Activated CD8-positive, alpha-beta T cell treated with anti-CD3 and anti-CD28 coated beads for 36 hours (primary cell): ENCODE measurements at regions not wholly inside any gene's neighbourhood (a gene's known extent, or its start where the extent isn't known, plus 50 kb on each side); places are given as distances from the start of the nearest gene placed in this dataset.
"Not testable (repeated sequence)": the region's sequence is repeated elsewhere in the genome, so short reads cannot be mapped to it uniquely, and the experiment has no call there.

Source experiments
- ATAC-seq: fragments of 200-7000 bp; cut with Tn5 transposase; one replicate; pipeline ENCODE4 v1.10.0; 2021; ENCODE audit warnings: mild to moderate bottlenecking, moderate library complexity
- CTCF ChIA-PET: fragments of 350-600 bp; sonication (Branson Sonifier 250); formaldehyde crosslinking; loops from one replicate; lab custom pipeline; 2021; ENCODE audit warnings: antibody characterized with exemption; lab: Charles Lee
- POLR2A ChIA-PET: fragments of 350-600 bp; sonication (Branson Sonifier 250); formaldehyde crosslinking; loops from one replicate; lab custom pipeline; 2021; ENCODE audit warnings: antibody characterized with exemption; lab: Charles Lee
- DNase-seq: peaks from one replicate; pipeline ENCODE4 v3.0.0-alpha.2; 2020
- H3K27ac Mint-ChIP-seq: one replicate; pipeline ENCODE4 v1.8.0; 2021; ENCODE audit warnings: mild to moderate bottlenecking, mixed read lengths
- H3K27me3 Mint-ChIP-seq: one replicate; pipeline ENCODE4 v1.8.0; 2021; ENCODE audit warnings: mixed read lengths
- H3K36me3 Mint-ChIP-seq: one replicate; pipeline ENCODE4 v1.8.0; 2021; ENCODE audit warnings: low read depth, mixed read lengths
- H3K4me1 Mint-ChIP-seq: one replicate; pipeline ENCODE4 v1.8.0; 2021; ENCODE audit warnings: low read depth, mixed read lengths
- H3K4me3 Mint-ChIP-seq: one replicate; pipeline ENCODE4 v1.8.0; 2021; ENCODE audit warnings: mild to moderate bottlenecking, moderate library complexity, mixed read lengths
- H3K9me3 Mint-ChIP-seq: one replicate; pipeline ENCODE4 v1.8.0; 2021; ENCODE audit warnings: mixed read lengths
- intact Hi-C: fragments of 100-400 bp; cut with micrococcal nuclease; formaldehyde crosslinking; loops from one replicate; pipeline ENCODE4 v1.10.0; 2022
- TF ChIP-seq, protein P1 (sequence below): fragments of 200-600 bp; IDR thresholded peaks from one replicate; pipeline ENCODE4 v1.8.0; 2022; ENCODE audit warnings: antibody characterized with exemption, mild to moderate bottlenecking

GRCh38 chrX:112197840-112198239 lies 115.3 kb upstream of the TRPC5 start:
- intact Hi-C loops, result no loop called here

GRCh38 chrX:112190646-112191045 lies 108.1 kb upstream of the TRPC5 start:
- POLR2A ChIA-PET, result no interaction called here
- no peaks in the 10 kb centered on the region for H3K36me3 Mint-ChIP-seq
- H3K9me3 Mint-ChIP-seq, result no peaks in the 10 kb centered on the region
- H3K27me3 Mint-ChIP-seq, result no peaks in the 10 kb centered on the region
- DNase-seq (no peak), ATAC-seq (no peak)
- H3K27ac Mint-ChIP-seq, result no peak overlapping the region
- TF ChIP-seq, protein P1, sequence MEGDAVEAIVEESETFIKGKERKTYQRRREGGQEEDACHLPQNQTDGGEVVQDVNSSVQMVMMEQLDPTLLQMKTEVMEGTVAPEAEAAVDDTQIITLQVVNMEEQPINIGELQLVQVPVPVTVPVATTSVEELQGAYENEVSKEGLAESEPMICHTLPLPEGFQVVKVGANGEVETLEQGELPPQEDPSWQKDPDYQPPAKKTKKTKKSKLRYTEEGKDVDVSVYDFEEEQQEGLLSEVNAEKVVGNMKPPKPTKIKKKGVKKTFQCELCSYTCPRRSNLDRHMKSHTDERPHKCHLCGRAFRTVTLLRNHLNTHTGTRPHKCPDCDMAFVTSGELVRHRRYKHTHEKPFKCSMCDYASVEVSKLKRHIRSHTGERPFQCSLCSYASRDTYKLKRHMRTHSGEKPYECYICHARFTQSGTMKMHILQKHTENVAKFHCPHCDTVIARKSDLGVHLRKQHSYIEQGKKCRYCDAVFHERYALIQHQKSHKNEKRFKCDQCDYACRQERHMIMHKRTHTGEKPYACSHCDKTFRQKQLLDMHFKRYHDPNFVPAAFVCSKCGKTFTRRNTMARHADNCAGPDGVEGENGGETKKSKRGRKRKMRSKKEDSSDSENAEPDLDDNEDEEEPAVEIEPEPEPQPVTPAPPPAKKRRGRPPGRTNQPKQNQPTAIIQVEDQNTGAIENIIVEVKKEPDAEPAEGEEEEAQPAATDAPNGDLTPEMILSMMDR, result no peak
- H3K4me1 Mint-ChIP-seq, result no peaks in the 10 kb centered on the region
- intact Hi-C loops, result no loop called here
- CTCF ChIA-PET, result no interaction called here
- no peak overlapping the region for H3K4me3 Mint-ChIP-seq

More at GRCh38 chrX:112197840-112198239, 115.3 kb upstream of the TRPC5 start:
- H3K27ac Mint-ChIP-seq, result no peak overlapping the region
- H3K27me3 Mint-ChIP-seq, result no peaks in the 10 kb centered on the region
- ChIA-PET POLR2A (no interaction called here), CTCF (no interaction called here)
- no peak for DNase-seq
- peaks cover 3% of the 10 kb centered on the region for H3K9me3 Mint-ChIP-seq
- H3K36me3 Mint-ChIP-seq, result no peaks in the 10 kb centered on the region
- H3K4me3 Mint-ChIP-seq, result no peak overlapping the region
- H3K4me1 Mint-ChIP-seq, result no peaks in the 10 kb centered on the region
- ATAC-seq, result no peak
- TF ChIP-seq, protein P1, result no peak

- H3K4me3 Mint-ChIP-seq, DNase-seq, intact Hi-C loops, H3K4me1 Mint-ChIP-seq, POLR2A ChIA-PET, H3K36me3 Mint-ChIP-seq, ATAC-seq, H3K27ac Mint-ChIP-seq, CTCF ChIA-PET, H3K27me3 Mint-ChIP-seq, H3K9me3 Mint-ChIP-seq: not testable (repeated sequence)
These were observed 98.8 kb upstream of the TRPC5 start for GRCh38 chrX:112181361-112181760.

- POLR2A ChIA-PET, result no interaction called here
- CTCF ChIA-PET, result no interaction called here
These were observed 81.8 kb upstream of the TRPC5 start for GRCh38 chrX:112164420-112164819.

GRCh38 chrX:112163906-112164305 lies 81.3 kb upstream of the TRPC5 start:
- ChIA-PET POLR2A (no interaction called here), CTCF (no interaction called here)
- intact Hi-C loops, result no loop called here
- ATAC-seq, result no peak
- no peaks in the 10 kb centered on the region for H3K4me1 Mint-ChIP-seq
- no peaks in the 10 kb centered on the region for H3K36me3 Mint-ChIP-seq
- no peaks in the 10 kb centered on the region for H3K9me3 Mint-ChIP-seq
- H3K27me3 Mint-ChIP-seq, result no peaks in the 10 kb centered on the region
- no peak overlapping the region for H3K27ac Mint-ChIP-seq
- no peak overlapping the region for H3K4me3 Mint-ChIP-seq
- DNase-seq, result no peak
- TF ChIP-seq, protein P1, result no peak

More at GRCh38 chrX:112164420-112164819, 81.8 kb upstream of the TRPC5 start:
- ATAC-seq (no peak), DNase-seq (no peak)
- Mint-ChIP-seq H3K4me1 (no peaks in the 10 kb centered on the region), H3K36me3 (no peaks in the 10 kb centered on the region), H3K27me3 (no peaks in the 10 kb centered on the region), H3K27ac (no peak overlapping the region), H3K4me3 (no peak overlapping the region), H3K9me3 (no peaks in the 10 kb centered on the region)
- TF ChIP-seq, protein P1, result no peak
- intact Hi-C loops, result no loop called here

- Mint-ChIP-seq H3K4me1 (no peaks in the 10 kb centered on the region), H3K27ac (no peak overlapping the region), H3K4me3 (no peak overlapping the region), H3K36me3 (no peaks in the 10 kb centered on the region), H3K9me3 (no peaks in the 10 kb centered on the region), H3K27me3 (no peaks in the 10 kb centered on the region)
- ATAC-seq (no peak), DNase-seq (no peak)
- intact Hi-C loops, result no loop called here
- ChIA-PET POLR2A (no interaction called here), CTCF (no interaction called here)
- TF ChIP-seq, protein P1, result no peak
These were observed 65.8 kb upstream of the TRPC5 start for GRCh38 chrX:112148397-112148796.
